Lower leg skin (tissue), 3 donors: ENCODE measurements at regions not wholly inside any gene's neighbourhood (a gene's known extent, or its start where the extent isn't known, plus 50 kb on each side); places are given as distances from the start of the nearest gene placed in this dataset.

Experiments
- CTCF ChIP-seq, 3 donors: fragments of 450-650 bp; IDR thresholded peaks; one replicate each; pipeline ENCODE4 v1.5.1; 2016; ENCODE audit warnings: antibody characterized with exemption in 3 of 3, mild to moderate bottlenecking in 3 of 3, moderate library complexity in 2 of 3
- POLR2A ChIP-seq, 2 donors: fragments of 450-650 bp; IDR thresholded peaks; one replicate each; pipeline ENCODE4 v1.6.1; 2016 to 2017; ENCODE audit warnings: antibody characterized with exemption in 2 of 2, mild to moderate bottlenecking in 1 of 2, moderate library complexity in 1 of 2

GRCh38 chr17:13160296-13160695 lies 142.5 kb upstream of the ELAC2 start:
- TF ChIP-seq POLR2A (IDR thresholded peaks at IDR 0.05), result no peak
- TF ChIP-seq CTCF (IDR thresholded peaks at IDR 0.05), result no peak
